Smooth muscle cell (in vitro differentiated cells): ENCODE measurements at regions not wholly inside any gene's neighbourhood (a gene's known extent, or its start where the extent isn't known, plus 50 kb on each side); places are given as distances from the start of the nearest gene placed in this dataset.

ENCODE experiments used
- DNase-seq: peaks from one replicate; lab custom pipeline; 2025; ENCODE audit not compliant: unreplicated experiment; lab: John Stamatoyannopoulos, UW
- H2AFZ ChIP-seq: fragments of 200-600 bp; sonication (generic); 2 replicates; pipeline ENCODE4 v1.6.0; 2016; ENCODE audit warnings: antibody characterized with exemption, low read depth, mild to moderate bottlenecking
- H3F3A ChIP-seq: fragments of 200-600 bp; sonication (generic); 2 replicates; pipeline ENCODE4 v1.6.0; 2017; ENCODE audit warnings: antibody characterized with exemption, low read depth
- H3K27ac ChIP-seq: fragments of 200-600 bp; sonication (generic); 2 replicates; pipeline ENCODE4 v1.5.1; 2016; ENCODE audit warnings: low read depth, mild to moderate bottlenecking
- H3K27me3 ChIP-seq: fragments of 200-600 bp; sonication (generic); 2 replicates; pipeline ENCODE4 v1.6.1; 2016; ENCODE audit warnings: low read depth, mild to moderate bottlenecking
- H3K36me3 ChIP-seq: fragments of 200-600 bp; sonication (generic); 2 replicates; pipeline ENCODE4 v1.5.1; 2016; ENCODE audit warnings: low read depth
- H3K4me1 ChIP-seq: fragments of 200-600 bp; sonication (generic); 2 replicates; pipeline ENCODE4 v1.5.1; 2016; ENCODE audit warnings: low read depth
- H3K4me2 ChIP-seq: fragments of 200-600 bp; sonication (generic); 2 replicates; pipeline ENCODE4 v1.6.0; 2016; ENCODE audit warnings: mild to moderate bottlenecking
- H3K4me3 ChIP-seq: fragments of 200-600 bp; sonication (generic); 2 replicates; pipeline ENCODE4 v1.5.1; 2016; ENCODE audit warnings: mild to moderate bottlenecking
- H3K79me2 ChIP-seq: fragments of 200-600 bp; sonication (generic); 2 replicates; pipeline ENCODE4 v1.6.0; 2016; ENCODE audit warnings: low read depth, mild to moderate bottlenecking
- H3K9ac ChIP-seq: fragments of 200-600 bp; sonication (generic); 2 replicates; pipeline ENCODE4 v1.6.0; 2016; ENCODE audit warnings: low read depth
- H3K9me3 ChIP-seq: fragments of 200-600 bp; sonication (generic); replicated peaks from 2 replicates; pipeline ENCODE4 v1.5.1; 2016; ENCODE audit warnings: low read depth
- H4K20me1 ChIP-seq: fragments of 200-600 bp; sonication (generic); 2 replicates; pipeline ENCODE4 v1.6.0; 2016; ENCODE audit warnings: low read depth
- CTCF ChIP-seq: fragments of 200-600 bp; sonication (generic); IDR thresholded peaks from 2 replicates; pipeline ENCODE4 v1.5.1; 2017; ENCODE audit warnings: borderline replicate concordance, mild to moderate bottlenecking, antibody characterized with exemption; ENCODE audit not compliant: insufficient read depth, poor library complexity, severe bottlenecking
- WGBS: methylation state at CpG from one replicate; pipeline ENCODE4 v1.1.7; 2016; ENCODE audit warnings: low lambda C conversion rate; 5-methylcytosine and 5-hydroxymethylcytosine counted together

- 96% methylated on average over 12 of the region's 12 CpGs for WGBS
- Histone ChIP-seq H3F3A (no peaks in the 10 kb centered on the region), H4K20me1 (peaks cover 97% of the 10 kb centered on the region), H3K4me2 (no peak overlapping the region), H3K4me1 (peaks cover 35% of the 10 kb centered on the region), H3K27ac (no peak overlapping the region), H2AFZ (no peak overlapping the region), H3K36me3 (no peaks in the 10 kb centered on the region), H3K4me3 (no peak overlapping the region), H3K9me3 (no peaks in the 10 kb centered on the region), H3K9ac (no peak overlapping the region), H3K79me2 (peaks cover 12% of the 10 kb centered on the region), H3K27me3 (no peaks in the 10 kb centered on the region)
- no peak for TF ChIP-seq CTCF
- no peak for DNase-seq
Observed at GRCh38 chr4:3367866-3368265, 73.9 kb upstream of the HGFAC start.

GRCh38 chr4:3368334-3368733, 73.4 kb upstream of the HGFAC start:
- H3K79me2 ChIP-seq: peaks cover 12% of the 10 kb centered on the region
- H4K20me1 ChIP-seq: peaks cover 97% of the 10 kb centered on the region
- DNase-seq: no peak

GRCh38 chr4:3368841-3369760, 72.7 kb upstream of the HGFAC start:
- Histone ChIP-seq H3K27me3 (no peaks in the 10 kb centered on the region), H2AFZ (no peak overlapping the region), H3K4me2 (peak overlapping the region; percentile 67), H3F3A (no peaks in the 10 kb centered on the region), H3K27ac (peak overlapping the region; percentile 75), H3K36me3 (no peaks in the 10 kb centered on the region), H3K9me3 (no peaks in the 10 kb centered on the region), H3K9ac (peak overlapping the region; percentile 50), H3K4me1 (peaks cover 35% of the 10 kb centered on the region), H3K79me2 (peaks cover 9% of the 10 kb centered on the region), H3K4me3 (peak overlapping the region; percentile 12), H4K20me1 (peaks cover 97% of the 10 kb centered on the region)
- WGBS: 79% methylated on average over 20 of the region's 20 CpGs
- TF ChIP-seq CTCF: no peak
- DNase-seq: no peak

More at GRCh38 chr4:3368334-3368733, 73.4 kb upstream of the HGFAC start:
- Histone ChIP-seq H3K27me3 (no peaks in the 10 kb centered on the region), H3K9ac (no peak overlapping the region), H3K4me3 (no peak overlapping the region), H3F3A (no peaks in the 10 kb centered on the region), H2AFZ (no peak overlapping the region), H3K4me2 (no peak overlapping the region), H3K9me3 (no peaks in the 10 kb centered on the region), H3K4me1 (peaks cover 35% of the 10 kb centered on the region), H3K27ac (no peak overlapping the region), H3K36me3 (no peaks in the 10 kb centered on the region)
- WGBS: 88% methylated on average over 2 of the region's 4 CpGs
- TF ChIP-seq CTCF: no peak
